H1 (cell line): ENCODE measurements at regions not wholly inside any gene's neighbourhood (a gene's known extent, or its start where the extent isn't known, plus 50 kb on each side); places are given as distances from the start of the nearest gene placed in this dataset.

Experiments
- CTCF ChIA-PET: fragments of 300-600 bp; sonication (Branson Sonifier 250); formaldehyde crosslinking; loops from one replicate; lab custom pipeline; 2021; ENCODE audit not compliant: partially characterized antibody; lab: Charles Lee
- POLR2A ChIA-PET: fragments of 300-600 bp; sonication (Branson Sonifier 250); formaldehyde crosslinking; loops from one replicate; lab custom pipeline; 2021; ENCODE audit warnings: inconsistent platforms; ENCODE audit not compliant: partially characterized antibody; lab: Charles Lee
- DNase-seq, 2 experiments: peaks; one replicate each; pipeline versions ENCODE4 v3.0.0 to v3.0.0-alpha.2; 2010 to 2022; ENCODE audit warnings: low spot score in 2 of 2, low read depth in 1 of 2, mixed read lengths in 1 of 2
- FAIRE-seq: peaks from 2 replicates; lab custom pipeline; 2011; peaks lifted over from hg19 to GRCh38; lab: Jason Lieb, UNC
- H2AFZ ChIP-seq: 2 replicates; pipeline ENCODE4 v1.8.1; 2012; ENCODE audit warnings: low read length, inconsistent platforms
- H2AK5ac ChIP-seq: 2 replicates; pipeline ENCODE4 v1.6.1; 2013; ENCODE audit warnings: low read depth, low read length
- H2BK120ac ChIP-seq: replicated peaks from 2 replicates; pipeline ENCODE3; 2013; ENCODE audit warnings: low read depth, low read length, inconsistent platforms
- H2BK12ac ChIP-seq: 2 replicates; pipeline ENCODE4 v1.6.1; 2013; ENCODE audit warnings: low read depth, low read length
- H2BK15ac ChIP-seq: 2 replicates; pipeline ENCODE4 v1.6.1; 2013; ENCODE audit warnings: low read length
- H2BK20ac ChIP-seq: 2 replicates; pipeline ENCODE4 v1.6.1; 2013; ENCODE audit warnings: low read length
- H2BK5ac ChIP-seq: 2 replicates; pipeline ENCODE4 v1.6.1; 2013; ENCODE audit warnings: low read depth, low read length
- H3K14ac ChIP-seq: 2 replicates; pipeline ENCODE4 v1.6.1; 2013; ENCODE audit warnings: inconsistent platforms; ENCODE audit not compliant: insufficient read length
- H3K18ac ChIP-seq: 2 replicates; pipeline ENCODE4 v1.6.1; 2013; ENCODE audit warnings: low read length; ENCODE audit errors: extremely low read depth
- H3K23ac ChIP-seq: 2 replicates; pipeline ENCODE4 v1.6.1; 2013; ENCODE audit warnings: inconsistent platforms; ENCODE audit not compliant: insufficient read length
- H3K23me2 ChIP-seq: 2 replicates; pipeline ENCODE4 v1.6.1; 2013; ENCODE audit warnings: low read depth, low read length
- H3K27ac ChIP-seq: 2 replicates; pipeline ENCODE4 v1.6.1; 2011; ENCODE audit warnings: low read depth, low read length, inconsistent platforms
- H3K27me3 ChIP-seq, 4 experiments: replicated peaks in 1 of 4; 1 replicate in 1 of 4; 2 replicates in 3 of 4; pipeline versions ENCODE4 v1.6.1 to v1.8.1; 2011 to 2013; ENCODE audit warnings: low read length in 3 of 4, mild to moderate bottlenecking in 3 of 4, inconsistent platforms in 2 of 4, mixed read lengths in 2 of 4, moderate library complexity in 1 of 4; ENCODE audit not compliant: control insufficient read depth in 3 of 4, insufficient read depth in 3 of 4; ENCODE audit errors: extremely low read depth in 1 of 4
- H3K36me3 ChIP-seq, 4 experiments: 2 replicates each; pipeline versions ENCODE4 v1.6.1 to v1.8.1; 2011 to 2013; ENCODE audit warnings: mild to moderate bottlenecking in 4 of 4, low read length in 3 of 4, moderate library complexity in 2 of 4, control low read depth in 1 of 4, inconsistent platforms in 1 of 4; ENCODE audit not compliant: insufficient read depth in 4 of 4, control insufficient read depth in 2 of 4
- H3K4ac ChIP-seq: replicated peaks from 2 replicates; pipeline ENCODE3; 2013; ENCODE audit warnings: low read length, low read depth, mixed read lengths, inconsistent platforms; ENCODE audit not compliant: insufficient read length
- H3K4me1 ChIP-seq, 4 experiments: replicated peaks in 1 of 4; 1 replicate in 1 of 4; 2 replicates in 3 of 4; pipeline versions ENCODE4 v1.6.1 to v1.8.1; 2011 to 2013; ENCODE audit warnings: low read length in 3 of 4, inconsistent platforms in 2 of 4, mixed read lengths in 1 of 4; ENCODE audit not compliant: insufficient read depth in 4 of 4, control insufficient read depth in 3 of 4
- H3K4me2 ChIP-seq, 2 experiments: 2 replicates each; pipeline versions ENCODE4 v1.6.1 to v1.8.1; 2011 to 2013; ENCODE audit warnings: low read depth in 2 of 2, low read length in 2 of 2, control low read depth in 1 of 2, inconsistent platforms in 1 of 2, mild to moderate bottlenecking in 1 of 2; ENCODE audit not compliant: insufficient read depth in 1 of 2
- H3K4me3 ChIP-seq, 4 experiments: fragments of 200-600, 300-600 bp in 1 of 4; sonication (generic), shearing (Covaris generic), sonication (Bioruptor Twin) in 1 of 4; 2 replicates each; pipeline versions ENCODE4 v1.5.1 to v1.8.1; 2011 to 2016; ENCODE audit warnings: low read length in 4 of 4, low read depth in 3 of 4, control low read depth in 2 of 4, inconsistent platforms in 2 of 4, mild to moderate bottlenecking in 2 of 4, mixed read lengths in 1 of 4, moderate library complexity in 1 of 4; ENCODE audit not compliant: insufficient read depth in 2 of 4; ENCODE audit errors: extremely low read depth in 1 of 4
- H3K56ac ChIP-seq: replicated peaks from 2 replicates; pipeline ENCODE3; 2013; ENCODE audit warnings: low read depth, mild to moderate bottlenecking, mixed read lengths, low read length, inconsistent platforms; ENCODE audit not compliant: insufficient read length
- H3K79me1 ChIP-seq: 2 replicates; pipeline ENCODE4 v1.6.1; 2013; ENCODE audit warnings: low read depth, low read length, control low read depth
- H3K79me2 ChIP-seq, 2 experiments: 2 replicates each; pipeline versions ENCODE4 v1.6.1 to v1.8.1; 2012 to 2013; ENCODE audit warnings: low read length in 2 of 2, mild to moderate bottlenecking in 2 of 2, inconsistent platforms in 1 of 2; ENCODE audit not compliant: insufficient read depth in 2 of 2, control insufficient read depth in 1 of 2
- H3K9ac ChIP-seq, 4 experiments: replicated peaks in 1 of 4; 1 replicate in 1 of 4; 2 replicates in 3 of 4; pipeline versions ENCODE4 v1.6.1 to v1.8.1; 2011 to 2013; ENCODE audit warnings: low read depth in 3 of 4, low read length in 3 of 4, control low read depth in 2 of 4, mild to moderate bottlenecking in 2 of 4, moderate library complexity in 2 of 4, inconsistent platforms in 1 of 4; ENCODE audit errors: extremely low read depth in 1 of 4
- H3K9me3 ChIP-seq, 2 experiments: 2 replicates each; pipeline versions ENCODE4 v1.6.1 to v1.8.1; 2012 to 2013; ENCODE audit warnings: mild to moderate bottlenecking in 2 of 2, moderate library complexity in 2 of 2, control low read depth in 1 of 2, inconsistent platforms in 1 of 2, low read depth in 1 of 2, low read length in 1 of 2, mixed read lengths in 1 of 2; ENCODE audit not compliant: insufficient read depth in 2 of 2
- H4K20me1 ChIP-seq, 2 experiments: replicated peaks in 1 of 2; 2 replicates each; pipeline versions ENCODE3 to v1.8.1; 2011 to 2013; ENCODE audit warnings: inconsistent platforms in 2 of 2, low read length in 2 of 2, mild to moderate bottlenecking in 1 of 2; ENCODE audit not compliant: insufficient read depth in 2 of 2, control insufficient read depth in 1 of 2
- H4K5ac ChIP-seq: 2 replicates; pipeline ENCODE4 v1.6.1; 2013; ENCODE audit warnings: low read length, low read depth, mixed read lengths, inconsistent platforms; ENCODE audit not compliant: insufficient read length
- H4K8ac ChIP-seq: 2 replicates; pipeline ENCODE4 v1.8.0; 2013; ENCODE audit warnings: mild to moderate bottlenecking, moderate library complexity, low read length, inconsistent platforms; ENCODE audit not compliant: insufficient read depth; ENCODE audit errors: extremely low read depth
- H4K91ac ChIP-seq: replicated peaks from 2 replicates; pipeline ENCODE3; 2013; ENCODE audit warnings: low read length, mixed read lengths, inconsistent platforms; ENCODE audit not compliant: insufficient read length
- TAF1 ChIP-seq: IDR thresholded peaks from 2 replicates; pipeline ENCODE4 v1.6.1; 2011; ENCODE audit warnings: mild to moderate bottlenecking, low read depth, low read length
- WGBS, 2 experiments: shearing (Covaris generic) in 1 of 2; methylation state at CpG; one replicate each; pipeline versions ENCODE4 v1.1.6 to v1.1.7; 2013 to 2015; ENCODE audit warnings: low lambda C conversion rate in 2 of 2, mixed read lengths in 2 of 2, inconsistent platforms in 1 of 2, low coverage in 1 of 2, missing lambda C conversion rate in 1 of 2; ENCODE audit not compliant: insufficient replicate concordance in 2 of 2, insufficient coverage in 1 of 2, insufficient read length in 1 of 2; ENCODE audit errors: extremely low coverage in 1 of 2, missing lambda C conversion rate in 1 of 2; 5-methylcytosine and 5-hydroxymethylcytosine counted together
- TF ChIP-seq, protein P1 (sequence below): IDR thresholded peaks from 2 replicates; pipeline ENCODE4 v1.6.1; 2012; ENCODE audit warnings: inconsistent platforms

DNA sequence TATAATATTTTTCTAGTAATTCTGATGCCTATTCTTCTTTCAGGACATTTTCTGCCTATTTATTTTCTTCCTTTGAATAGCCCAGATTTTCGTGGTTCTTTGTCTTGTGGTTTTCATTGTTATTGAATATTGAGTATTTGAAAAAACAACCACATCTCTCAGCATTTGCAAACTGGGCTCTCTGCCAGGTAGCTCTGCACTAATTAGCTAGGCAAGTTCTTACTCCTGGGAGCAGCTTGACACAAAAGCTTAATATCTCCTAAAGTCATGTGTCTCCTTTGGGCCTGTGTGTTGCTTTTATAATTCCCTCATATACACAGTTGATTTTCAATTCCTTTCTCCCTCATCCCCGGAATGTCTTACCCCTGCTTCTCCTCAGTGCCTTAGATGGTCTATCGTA is 413.5 kb upstream of the GRIA3 start:
- Histone ChIP-seq H3K18ac (no peak overlapping the region), H3K4me2 (no peak overlapping the region), H4K91ac (no peak overlapping the region), H3K4me1 (peaks cover 0 to 5% (median 0%) of the 10 kb centered on the region in 4 experiments; a peak in 2 of 7 replicates), H2BK120ac (no peak overlapping the region), H2AFZ (no peak overlapping the region), H3K23me2 (no peaks in the 10 kb centered on the region), H2BK20ac (no peak overlapping the region), H3K23ac (no peak overlapping the region), H2AK5ac (no peak overlapping the region), H4K8ac (no peak overlapping the region), H3K79me1 (no peaks in the 10 kb centered on the region), H2BK12ac (no peak overlapping the region), H3K27ac (no peak overlapping the region), H3K79me2 (no peaks in the 10 kb centered on the region)
- FAIRE-seq: no peak
- POLR2A ChIA-PET: no interaction called here
- DNase-seq: no peak
- TF ChIP-seq TAF1: no peak
- TF ChIP-seq, protein P1, sequence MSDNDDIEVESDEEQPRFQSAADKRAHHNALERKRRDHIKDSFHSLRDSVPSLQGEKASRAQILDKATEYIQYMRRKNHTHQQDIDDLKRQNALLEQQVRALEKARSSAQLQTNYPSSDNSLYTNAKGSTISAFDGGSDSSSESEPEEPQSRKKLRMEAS: no peak
- TF ChIP-seq, all 59 proteins: peak for 0
- H3K9ac ChIP-seq: no peak overlapping the region
- H2BK5ac ChIP-seq: no peak overlapping the region
- H3K4me3 ChIP-seq: no peak overlapping the region
- H4K5ac ChIP-seq: no peak overlapping the region
- no peaks in the 10 kb centered on the region for H4K20me1 ChIP-seq
- H3K14ac ChIP-seq: no peak overlapping the region
- WGBS, 2 experiments: 76% methylated on average over 3 of the region's 3 CpGs; no CpG with 5 or more reads in 1 of the 2 experiments
- no peak overlapping the region for H3K4ac ChIP-seq
- no peaks in the 10 kb centered on the region for H3K27me3 ChIP-seq
- H2BK15ac ChIP-seq: no peak overlapping the region
- H3K36me3 ChIP-seq: no peaks in the 10 kb centered on the region
- CTCF ChIA-PET: no interaction called here
- no peak overlapping the region for H3K56ac ChIP-seq
- no peaks in the 10 kb centered on the region for H3K9me3 ChIP-seq
